ENCODE measurements at regions not wholly inside any gene's neighbourhood (a gene's known extent, or its start where the extent isn't known, plus 50 kb on each side); places are given as distances from the start of the nearest gene placed in this dataset.

DNA sequence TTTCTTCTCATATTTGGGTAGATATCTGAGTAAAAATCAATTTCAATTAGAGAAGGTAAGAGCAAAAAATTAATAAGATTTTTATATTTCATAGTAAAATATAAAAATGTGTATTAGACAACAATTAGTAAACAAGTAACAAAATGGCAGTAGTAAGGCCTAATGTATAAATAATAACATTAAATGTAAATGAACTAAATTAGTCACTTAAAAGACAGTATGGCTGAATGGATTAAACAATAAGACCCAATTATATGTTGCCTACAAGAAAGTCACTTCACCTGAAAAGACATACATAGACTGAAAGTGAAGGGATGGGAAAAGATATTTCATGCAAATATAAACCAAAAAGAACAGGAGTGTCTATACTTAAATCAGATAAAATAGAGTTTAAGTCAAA, 147.6 kb downstream of the TRMT11 start:
- Histone ChIP-seq H3K4me3 (ENCODE audit: low read depth in 1 of 3, low read length in 3 of 3) (no peak overlapping the region), H3K9ac (ENCODE audit: low read depth in 1 of 2, low read length in 2 of 2) (no peak overlapping the region), H3K36me3 (ENCODE audit: control insufficient read depth in 4 of 4, insufficient read depth in 3 of 4, low read depth in 1 of 4, low read length in 3 of 4) (peaks cover 0 to 8% (median 7%) of the 10 kb centered on the region in 4 donors), H3K27ac (ENCODE audit: low read depth in 1 of 2, low read length in 2 of 2) (no peak overlapping the region), H3K27me3 (ENCODE audit: control insufficient read depth in 4 of 4, insufficient read depth in 4 of 4, low read length in 3 of 4) (no peaks in the 10 kb centered on the region), H3K9me3 (ENCODE audit: control insufficient read depth in 4 of 4, low read length in 3 of 4) (peaks cover 0 to 9% (median 0%) of the 10 kb centered on the region in 4 donors), H3K4me1 (ENCODE audit: control insufficient read depth in 4 of 4, insufficient read depth in 4 of 4, low read length in 3 of 4) (no peaks in the 10 kb centered on the region)
- DNase-seq (ENCODE audit: low spot score), result no peak
- TF ChIP-seq YY1 (IDR thresholded peaks at IDR 0.05) (no peak), FOXA2 (IDR thresholded peaks at IDR 0.05) (no peak), JUND (IDR thresholded peaks at IDR 0.05) (no peak), EGR1 (IDR thresholded peaks at IDR 0.05; ENCODE audit: low read depth in 2 of 2) (no peak), ATF3 (IDR thresholded peaks at IDR 0.05) (no peak)

GRCh38 chr6:126134491-126134890, 148.2 kb downstream of the TRMT11 start:
- TF ChIP-seq RXRA (IDR thresholded peaks at IDR 0.05) (no peak), SP1 (IDR thresholded peaks at IDR 0.05) (no peak), HNF4A (conservative IDR thresholded peaks at IDR 0.05) (no peak), JUND (IDR thresholded peaks at IDR 0.05) (no peak), RAD21 (IDR thresholded peaks at IDR 0.05) (no peak), REST (IDR thresholded peaks at IDR 0.05) (no peak), EGR1 (IDR thresholded peaks at IDR 0.05; ENCODE audit: low read depth in 2 of 2) (no peak), ATF3 (IDR thresholded peaks at IDR 0.05) (no peak), NR2F2 (IDR thresholded peaks at IDR 0.05) (no peak), GABPA (IDR thresholded peaks at IDR 0.05 in 1 of 2, conservative IDR thresholded peaks at IDR 0.05 in 1 of 2) (no peak), TAF1 (conservative IDR thresholded peaks at IDR 0.05) (no peak), FOXA1 (IDR thresholded peaks at IDR 0.05) (no peak), YY1 (IDR thresholded peaks at IDR 0.05) (no peak), FOXA2 (IDR thresholded peaks at IDR 0.05) (no peak), HNF4G (IDR thresholded peaks at IDR 0.05) (no peak)
- TF ChIP-seq, protein P1, sequence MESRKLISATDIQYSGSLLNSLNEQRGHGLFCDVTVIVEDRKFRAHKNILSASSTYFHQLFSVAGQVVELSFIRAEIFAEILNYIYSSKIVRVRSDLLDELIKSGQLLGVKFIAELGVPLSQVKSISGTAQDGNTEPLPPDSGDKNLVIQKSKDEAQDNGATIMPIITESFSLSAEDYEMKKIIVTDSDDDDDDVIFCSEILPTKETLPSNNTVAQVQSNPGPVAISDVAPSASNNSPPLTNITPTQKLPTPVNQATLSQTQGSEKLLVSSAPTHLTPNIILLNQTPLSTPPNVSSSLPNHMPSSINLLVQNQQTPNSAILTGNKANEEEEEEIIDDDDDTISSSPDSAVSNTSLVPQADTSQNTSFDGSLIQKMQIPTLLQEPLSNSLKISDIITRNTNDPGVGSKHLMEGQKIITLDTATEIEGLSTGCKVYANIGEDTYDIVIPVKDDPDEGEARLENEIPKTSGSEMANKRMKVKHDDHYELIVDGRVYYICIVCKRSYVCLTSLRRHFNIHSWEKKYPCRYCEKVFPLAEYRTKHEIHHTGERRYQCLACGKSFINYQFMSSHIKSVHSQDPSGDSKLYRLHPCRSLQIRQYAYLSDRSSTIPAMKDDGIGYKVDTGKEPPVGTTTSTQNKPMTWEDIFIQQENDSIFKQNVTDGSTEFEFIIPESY (IDR thresholded peaks at IDR 0.05), result no peak
- TF ChIP-seq, protein P2, sequence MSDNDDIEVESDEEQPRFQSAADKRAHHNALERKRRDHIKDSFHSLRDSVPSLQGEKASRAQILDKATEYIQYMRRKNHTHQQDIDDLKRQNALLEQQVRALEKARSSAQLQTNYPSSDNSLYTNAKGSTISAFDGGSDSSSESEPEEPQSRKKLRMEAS (IDR thresholded peaks at IDR 0.05), result no peak
- TF ChIP-seq, protein P3, sequence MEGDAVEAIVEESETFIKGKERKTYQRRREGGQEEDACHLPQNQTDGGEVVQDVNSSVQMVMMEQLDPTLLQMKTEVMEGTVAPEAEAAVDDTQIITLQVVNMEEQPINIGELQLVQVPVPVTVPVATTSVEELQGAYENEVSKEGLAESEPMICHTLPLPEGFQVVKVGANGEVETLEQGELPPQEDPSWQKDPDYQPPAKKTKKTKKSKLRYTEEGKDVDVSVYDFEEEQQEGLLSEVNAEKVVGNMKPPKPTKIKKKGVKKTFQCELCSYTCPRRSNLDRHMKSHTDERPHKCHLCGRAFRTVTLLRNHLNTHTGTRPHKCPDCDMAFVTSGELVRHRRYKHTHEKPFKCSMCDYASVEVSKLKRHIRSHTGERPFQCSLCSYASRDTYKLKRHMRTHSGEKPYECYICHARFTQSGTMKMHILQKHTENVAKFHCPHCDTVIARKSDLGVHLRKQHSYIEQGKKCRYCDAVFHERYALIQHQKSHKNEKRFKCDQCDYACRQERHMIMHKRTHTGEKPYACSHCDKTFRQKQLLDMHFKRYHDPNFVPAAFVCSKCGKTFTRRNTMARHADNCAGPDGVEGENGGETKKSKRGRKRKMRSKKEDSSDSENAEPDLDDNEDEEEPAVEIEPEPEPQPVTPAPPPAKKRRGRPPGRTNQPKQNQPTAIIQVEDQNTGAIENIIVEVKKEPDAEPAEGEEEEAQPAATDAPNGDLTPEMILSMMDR (IDR thresholded peaks at IDR 0.05; ENCODE audit: low read depth, low read length, missing input control), result no peak
- no peaks in the 10 kb centered on the region for H3K4me1 ChIP-seq (ENCODE audit: control insufficient read depth in 4 of 4, insufficient read depth in 4 of 4, low read length in 3 of 4)
- no peak overlapping the region for H3K27ac ChIP-seq (ENCODE audit: low read depth in 1 of 2, low read length in 2 of 2)
- no peak overlapping the region for H3K4me3 ChIP-seq (ENCODE audit: low read depth in 1 of 3, low read length in 3 of 3)
- DNase-seq (ENCODE audit: low spot score), result no peak
- no peaks in the 10 kb centered on the region for H3K27me3 ChIP-seq (ENCODE audit: control insufficient read depth in 4 of 4, insufficient read depth in 4 of 4, low read length in 3 of 4)
- no peak overlapping the region for H3K9ac ChIP-seq (ENCODE audit: low read depth in 1 of 2, low read length in 2 of 2)
- 93% methylated on average over 2 of the region's 2 CpGs for WGBS
- peaks cover 0 to 8% (median 7%) of the 10 kb centered on the region in 4 donors for H3K36me3 ChIP-seq (ENCODE audit: control insufficient read depth in 4 of 4, insufficient read depth in 3 of 4, low read depth in 1 of 4, low read length in 3 of 4)
- peaks cover 0 to 9% (median 0%) of the 10 kb centered on the region in 4 donors for H3K9me3 ChIP-seq (ENCODE audit: control insufficient read depth in 4 of 4, low read length in 3 of 4)
